ENCODE measurements at regions not wholly inside any gene's neighbourhood (a gene's known extent, or its start where the extent isn't known, plus 50 kb on each side); places are given as distances from the start of the nearest gene placed in this dataset.

- DNase-seq (ENCODE audit: low spot score in 2 of 2) = no peak
- no peak for FAIRE-seq
Measured at GRCh38 chr2:187978356-187978755, 313.3 kb upstream of the GULP1 start.

GRCh38 chr2:187982668-187983067 is 309.0 kb upstream of the GULP1 start:
- DNase-seq (ENCODE audit: low spot score in 2 of 2) = no peak

DNA sequence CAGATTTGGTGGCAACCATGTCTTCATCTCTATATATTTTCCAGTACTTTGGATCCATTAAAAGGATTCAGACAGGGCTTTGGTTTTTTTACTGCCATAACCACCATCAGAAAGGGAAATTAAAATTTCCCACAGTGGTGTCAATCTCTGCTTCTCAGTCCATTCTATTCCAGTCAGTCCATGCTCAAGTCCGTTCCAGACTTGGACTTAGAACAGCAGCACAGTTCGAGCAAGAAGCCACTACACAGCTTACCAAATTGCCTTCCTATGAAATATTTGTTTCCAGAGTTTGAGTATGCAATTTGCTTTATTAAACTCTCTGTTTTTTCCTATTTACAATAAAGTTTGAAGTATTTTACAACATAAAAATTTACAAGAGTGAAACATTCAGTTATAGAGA is 306.5 kb upstream of the GULP1 start:
- FAIRE-seq (no peak), DNase-seq (ENCODE audit: low spot score in 2 of 2) (no peak)

More at GRCh38 chr2:187982668-187983067, 309.0 kb upstream of the GULP1 start:
- no peak for FAIRE-seq

DNA sequence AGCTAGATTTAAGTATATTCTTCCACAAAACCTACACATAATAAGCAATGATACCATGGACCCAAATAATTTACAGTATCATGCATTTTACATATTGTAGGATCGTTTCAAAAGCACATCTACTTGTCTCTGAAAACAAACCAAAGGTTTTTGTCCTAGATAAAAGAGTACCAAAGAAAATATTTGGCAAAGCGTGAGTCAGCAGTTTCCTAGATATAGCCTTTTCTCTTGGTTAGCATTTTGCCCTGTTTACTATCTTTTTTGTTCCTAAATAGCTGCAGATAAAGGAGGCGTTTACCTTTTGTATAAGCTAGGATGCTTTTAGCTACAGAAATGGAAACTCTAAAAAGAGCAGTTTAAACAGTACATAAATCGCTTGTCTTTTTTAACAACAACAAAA is 305.8 kb upstream of the GULP1 start:
- no peak for DNase-seq (ENCODE audit: low spot score in 2 of 2)
- no peak for FAIRE-seq

DNA sequence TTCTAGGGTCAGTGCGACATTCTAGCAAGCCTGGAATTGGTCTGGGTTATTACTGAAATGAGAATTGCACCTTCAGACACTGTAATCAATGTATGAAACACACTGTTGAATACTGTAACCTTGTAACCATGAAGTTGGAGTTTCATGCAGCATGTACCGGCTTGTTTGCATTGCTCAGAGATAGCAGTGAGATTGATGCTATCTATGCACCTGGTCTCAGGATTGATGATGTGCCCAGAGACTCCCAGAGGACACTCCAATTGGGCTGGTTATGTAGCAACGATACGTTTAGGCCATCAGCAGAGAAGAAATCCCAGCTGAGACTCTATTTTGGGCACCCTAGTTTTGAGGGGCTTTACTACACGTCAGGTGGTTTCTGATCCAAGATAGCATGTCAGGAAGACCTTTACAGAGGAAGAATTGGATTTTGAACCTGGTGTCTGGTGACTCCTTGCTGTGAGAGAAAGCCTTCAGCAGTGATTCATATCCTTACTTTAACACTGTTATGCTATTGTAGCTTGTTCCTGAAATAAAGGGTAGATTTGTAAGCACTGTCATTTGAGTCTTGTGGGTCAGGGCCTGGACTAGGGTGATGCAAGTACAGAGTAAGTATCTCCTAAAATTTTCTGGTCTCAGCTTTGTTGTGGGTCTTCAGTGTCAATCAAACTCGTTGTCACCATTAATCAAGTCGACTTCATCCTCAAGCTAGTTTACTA is 305.1 kb upstream of the GULP1 start:
- DNase-seq (ENCODE audit: low spot score in 2 of 2) = no peak
- FAIRE-seq = no peak

DNA sequence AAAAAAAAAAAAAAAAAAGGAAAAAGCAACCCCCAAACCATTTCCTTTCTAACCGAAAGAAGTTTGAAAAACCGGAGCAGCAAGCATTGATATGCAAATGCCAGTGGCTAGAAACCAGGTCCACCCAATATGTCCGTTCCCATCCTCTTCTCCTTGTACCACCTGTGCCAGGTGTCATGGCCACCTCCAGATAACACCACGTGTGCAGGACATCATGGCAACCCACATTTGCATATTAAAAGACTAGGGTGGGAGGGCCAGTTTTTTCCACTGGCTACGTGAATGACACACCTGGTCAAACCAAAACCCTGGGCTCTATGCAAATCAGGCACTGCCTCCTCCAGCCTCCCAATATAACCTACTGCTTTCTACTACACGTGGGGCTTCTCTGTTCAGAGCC is 303.3 kb upstream of the GULP1 start:
- DNase-seq (ENCODE audit: low spot score in 2 of 2) (no peak), FAIRE-seq (no peak)

DNA sequence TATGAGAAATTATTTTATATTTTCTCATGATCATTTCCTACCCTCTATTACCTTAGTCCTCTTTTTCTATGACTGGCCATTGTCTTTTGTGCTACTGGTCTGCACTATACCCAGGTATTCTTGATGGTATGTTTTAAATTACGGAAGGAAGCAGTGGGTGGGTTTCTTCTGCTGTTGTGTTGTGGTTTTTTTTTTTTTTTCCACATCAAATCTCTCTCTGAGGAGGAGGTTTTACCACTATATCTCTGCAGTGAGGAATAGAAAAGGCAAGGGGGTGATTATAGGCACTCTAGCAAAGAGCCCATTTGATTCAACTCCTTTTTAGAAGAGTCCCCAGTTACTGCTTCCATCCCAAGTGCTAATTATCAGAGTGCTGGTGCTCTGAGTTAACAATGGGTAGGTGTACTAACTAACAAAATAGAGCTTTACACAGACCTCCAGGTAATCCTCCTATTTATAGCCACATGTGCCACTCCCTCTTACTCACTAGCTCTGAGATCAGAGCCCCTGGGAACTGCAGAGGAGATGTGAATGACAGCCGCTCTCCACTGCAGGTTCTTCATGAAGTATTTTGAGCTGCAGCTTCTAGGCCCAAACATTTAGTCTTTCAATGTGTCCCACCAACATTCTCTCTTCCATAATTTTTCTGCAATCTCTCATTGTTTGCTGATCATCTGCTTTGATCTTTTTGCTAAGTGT is 301.6 kb upstream of the GULP1 start:
- DNase-seq (ENCODE audit: low spot score in 2 of 2) (no peak), FAIRE-seq (no peak)

DNA sequence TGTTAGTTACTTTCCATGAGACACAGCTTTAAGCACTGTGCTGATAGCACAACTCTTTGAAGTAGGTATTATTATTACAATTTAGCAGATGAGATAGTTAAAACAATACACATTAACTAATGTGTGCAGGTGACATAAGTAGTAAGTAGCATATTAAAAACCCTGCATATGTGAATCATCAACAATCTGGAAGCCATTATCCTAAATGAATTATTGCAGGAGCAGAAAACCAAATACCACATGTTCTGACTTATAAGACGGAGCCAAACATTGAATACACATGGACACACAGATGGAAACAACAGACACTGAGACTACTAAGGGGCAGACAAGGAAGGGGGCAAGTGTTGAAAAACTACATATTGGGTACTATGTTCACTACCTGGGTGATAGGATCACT is 300.3 kb upstream of the GULP1 start:
- no peak for FAIRE-seq
- no peak for DNase-seq (ENCODE audit: low spot score in 2 of 2)

DNA sequence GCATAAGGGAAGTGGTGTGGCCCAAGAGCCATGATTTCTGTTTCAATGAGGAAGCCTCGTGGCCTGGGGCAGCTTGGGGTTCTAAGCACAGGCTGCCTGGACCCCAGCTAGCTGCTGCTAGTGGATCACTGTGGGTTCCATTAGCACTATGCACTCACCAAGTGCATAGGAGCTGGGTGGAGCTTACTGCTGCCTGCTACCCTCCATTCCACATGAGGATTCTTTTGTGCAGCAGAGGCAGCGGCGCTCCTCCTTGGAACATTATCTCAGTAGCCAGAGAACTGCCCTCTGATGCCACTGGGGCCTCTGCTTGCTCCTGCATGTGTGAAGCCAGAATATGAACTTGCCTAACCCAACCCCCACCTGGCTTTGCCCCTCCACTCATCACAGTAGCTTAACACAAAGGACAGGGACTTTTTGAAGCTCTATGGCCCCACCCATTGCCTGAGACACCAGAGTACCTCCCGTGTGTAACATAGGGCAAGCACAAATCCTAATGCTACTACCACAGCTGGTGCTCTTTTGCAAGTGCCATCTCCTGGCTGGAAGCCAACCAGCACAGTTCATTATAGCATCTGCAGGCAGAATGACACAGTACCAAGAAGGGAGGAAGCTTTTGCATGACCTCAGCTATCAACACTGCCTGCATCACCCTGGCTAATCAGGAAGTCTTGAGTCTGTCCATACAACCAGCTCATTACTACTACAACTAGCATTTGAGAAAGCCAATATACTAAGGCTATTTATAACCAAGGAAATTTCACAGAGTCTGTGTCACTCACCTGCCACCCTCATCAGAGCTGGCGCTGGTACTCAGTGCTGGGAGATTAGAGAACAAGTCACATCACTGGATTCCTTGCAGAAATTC is 297.0 kb upstream of the GULP1 start:
- no peak for DNase-seq (ENCODE audit: low spot score in 2 of 2)
- no peak for FAIRE-seq

GRCh38 chr2:187995556-187995955 is 296.1 kb upstream of the GULP1 start:
- no peak for DNase-seq (ENCODE audit: low spot score in 2 of 2)
- FAIRE-seq = no peak

DNA sequence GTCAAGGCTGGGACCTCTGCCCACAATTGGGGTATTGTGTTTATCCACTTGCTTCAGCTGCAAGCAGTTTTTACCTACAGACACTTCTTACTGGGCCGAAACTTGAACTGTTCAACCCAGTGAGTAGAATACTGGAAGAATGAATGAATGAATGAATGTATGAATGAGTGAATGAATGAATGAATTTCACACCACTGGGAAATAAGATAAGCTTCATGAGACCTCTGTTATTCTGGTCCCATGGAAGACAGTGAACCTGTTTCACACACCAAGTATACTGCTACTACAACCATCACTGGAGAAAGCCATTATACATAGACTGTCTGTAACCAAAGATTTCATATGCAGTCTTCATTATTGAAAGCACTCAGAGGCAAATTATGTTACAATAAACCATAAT is 295.0 kb upstream of the GULP1 start:
- DNase-seq (ENCODE audit: low spot score in 2 of 2) = no peak
- no peak for FAIRE-seq

GRCh38 chr2:188000189-188000588 is 291.5 kb upstream of the GULP1 start:
- FAIRE-seq = no peak

GRCh38 chr2:188003800-188004199 is 287.9 kb upstream of the GULP1 start:
- no peak for FAIRE-seq
- no peak for DNase-seq (ENCODE audit: low spot score in 2 of 2)

More at GRCh38 chr2:188000189-188000588, 291.5 kb upstream of the GULP1 start:
- DNase-seq (ENCODE audit: low spot score in 2 of 2) = no peak

DNA sequence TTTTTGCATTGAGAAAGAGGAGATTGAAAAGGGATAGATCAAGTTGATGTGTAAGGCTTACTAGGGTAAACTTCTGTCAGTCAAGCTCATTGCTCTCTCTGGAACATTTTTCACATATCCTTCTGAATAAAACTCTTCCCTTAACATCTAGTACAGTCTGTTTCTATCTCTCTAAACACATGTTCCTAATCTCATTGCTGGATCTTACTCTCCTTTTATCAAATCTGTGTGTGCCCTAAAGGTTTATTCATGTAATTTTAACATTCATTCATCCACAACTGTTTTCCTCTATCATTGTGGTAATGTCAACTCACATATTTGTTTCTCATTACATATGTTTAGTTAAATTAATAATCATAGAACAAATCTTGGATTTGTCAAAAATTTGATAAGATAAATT is 277.9 kb upstream of the GULP1 start:
- FAIRE-seq = no peak
- DNase-seq (ENCODE audit: low spot score in 2 of 2) = no peak

GRCh38 chr2:188016917-188017316 is 274.8 kb upstream of the GULP1 start:
- DNase-seq (ENCODE audit: low spot score in 2 of 2) = no peak
- no peak for FAIRE-seq

DNA sequence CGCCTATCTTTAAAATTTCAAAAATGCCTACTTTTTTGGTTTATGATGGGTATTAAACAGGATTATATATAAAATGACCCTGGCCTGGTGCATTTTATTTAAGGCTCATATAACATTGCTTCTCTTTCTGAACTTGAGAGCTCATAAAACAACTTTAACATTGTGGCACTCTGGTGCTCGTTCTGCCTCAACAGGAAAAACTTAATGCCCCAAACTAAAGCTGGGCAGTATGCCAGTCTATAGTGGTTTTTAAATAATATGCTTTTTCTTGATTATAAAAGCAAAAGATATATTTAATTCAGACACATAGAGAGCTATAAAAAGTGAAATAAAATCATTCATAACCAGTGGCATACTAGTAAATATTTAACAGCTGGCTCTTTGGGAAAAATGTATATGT is 269.3 kb upstream of the GULP1 start:
- FAIRE-seq = no peak
- DNase-seq (ENCODE audit: low spot score in 2 of 2) = no peak

DNA sequence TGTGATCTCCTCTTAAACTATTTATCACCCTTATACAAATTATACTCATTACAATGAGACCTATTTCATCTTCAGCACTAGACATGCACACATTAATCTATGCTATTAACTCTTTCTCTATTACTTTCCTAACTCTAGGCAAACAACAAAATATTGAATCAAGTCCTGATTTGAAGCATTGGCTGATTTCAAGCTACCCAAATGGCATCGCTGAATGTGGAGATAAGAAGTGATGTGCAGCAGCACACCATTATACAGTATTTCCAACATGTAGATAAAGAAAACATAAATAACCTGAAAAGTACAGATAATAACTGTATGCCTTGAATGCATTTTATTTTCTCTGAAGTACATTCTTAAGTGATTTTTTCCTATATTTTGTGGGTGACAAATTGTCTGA is 268.6 kb upstream of the GULP1 start:
- FAIRE-seq = no peak
- no peak for DNase-seq (ENCODE audit: low spot score in 2 of 2)

DNA sequence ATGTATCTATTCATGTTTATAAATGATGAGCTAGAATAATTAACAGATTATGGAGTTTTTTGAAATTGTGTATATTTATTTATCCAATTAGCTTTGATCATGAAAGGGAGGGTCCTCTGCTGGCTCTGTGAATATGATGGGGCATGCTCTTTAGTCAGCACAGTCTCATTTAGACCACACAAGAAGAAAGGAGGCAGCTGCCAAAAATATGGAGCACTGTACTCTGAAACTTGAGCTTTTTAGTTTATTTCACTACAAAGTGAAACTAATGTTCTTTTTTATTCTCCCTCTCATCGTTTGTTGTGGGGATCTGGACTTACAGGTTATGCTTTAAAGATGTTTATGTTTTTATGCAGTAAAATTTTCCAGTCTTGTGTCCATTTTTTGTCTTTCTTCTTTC is 266.9 kb upstream of the GULP1 start:
- no peak for FAIRE-seq
- DNase-seq (ENCODE audit: low spot score in 2 of 2) = no peak

- DNase-seq (ENCODE audit: low spot score in 2 of 2) (no peak), FAIRE-seq (no peak)
Measured at GRCh38 chr2:188028739-188029138, 262.9 kb upstream of the GULP1 start.

DNA sequence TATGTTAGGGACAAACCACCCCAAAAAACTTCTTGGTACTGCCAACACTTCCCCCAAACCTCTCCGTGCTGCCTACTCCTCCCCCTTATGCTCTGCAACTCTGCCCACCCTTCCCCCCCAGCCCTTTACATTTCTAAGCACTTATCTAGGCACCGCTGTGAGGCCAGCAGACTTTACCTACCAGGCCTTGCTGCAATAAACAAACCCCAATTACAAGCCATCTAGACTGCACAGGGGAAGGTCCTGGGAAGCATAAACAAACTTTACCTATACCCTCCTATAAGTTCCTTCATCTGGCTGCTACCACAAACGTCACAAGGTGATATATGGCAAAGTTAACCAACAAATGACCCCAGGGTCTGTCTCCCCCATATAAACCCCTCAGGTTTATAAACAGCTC is 259.4 kb upstream of the GULP1 start:
- DNase-seq (ENCODE audit: low spot score in 2 of 2) = no peak
- no peak for FAIRE-seq

- DNase-seq (ENCODE audit: low spot score in 2 of 2) = no peak
- no peak for FAIRE-seq
Measured at GRCh38 chr2:188032786-188033185, 258.9 kb upstream of the GULP1 start.

Measured in frontal cortex (tissue), 3 donors.